ENCODE measurements at regions not wholly inside any gene's neighbourhood (a gene's known extent, or its start where the extent isn't known, plus 50 kb on each side); places are given as distances from the start of the nearest gene placed in this dataset.
A peak's percentile ranks its signal among the peaks of the same experiment; 100 is the strongest.

- no peaks in the 10 kb centered on the region for H3K27me3 ChIP-seq (ENCODE audit: control insufficient read depth in 1 of 2, insufficient read depth in 2 of 2, low read length in 2 of 2)
- H3K4me1 ChIP-seq (ENCODE audit: control insufficient read depth in 1 of 2, insufficient read depth in 2 of 2, low read length in 2 of 2), result no peaks in the 10 kb centered on the region
- H3K9me3 ChIP-seq (ENCODE audit: control insufficient read depth in 1 of 2, low read length in 2 of 2), result no peaks in the 10 kb centered on the region
- no peaks in the 10 kb centered on the region for H3K36me3 ChIP-seq (ENCODE audit: control insufficient read depth in 1 of 2, insufficient read depth in 2 of 2, low read length in 2 of 2)
- no peak overlapping the region for H3K4me3 ChIP-seq (ENCODE audit: low read depth in 1 of 2, low read length in 2 of 2)
- no peak overlapping the region for H3K9ac ChIP-seq (ENCODE audit: low read depth in 1 of 2, low read length in 2 of 2)
- no peak overlapping the region for H3K27ac ChIP-seq (ENCODE audit: low read depth, low read length)
Observed at GRCh38 chr7:82542665-82543064, 99.1 kb upstream of the CACNA2D1 start.

- Histone ChIP-seq H3K27me3 (ENCODE audit: control insufficient read depth in 1 of 2, insufficient read depth in 2 of 2, low read length in 2 of 2) (no peaks in the 10 kb centered on the region), H3K4me3 (ENCODE audit: low read depth in 1 of 2, low read length in 2 of 2) (no peak overlapping the region), H3K9ac (ENCODE audit: low read depth in 1 of 2, low read length in 2 of 2) (no peak overlapping the region), H3K4me1 (ENCODE audit: control insufficient read depth in 1 of 2, insufficient read depth in 2 of 2, low read length in 2 of 2) (no peaks in the 10 kb centered on the region), H3K36me3 (ENCODE audit: control insufficient read depth in 1 of 2, insufficient read depth in 2 of 2, low read length in 2 of 2) (no peaks in the 10 kb centered on the region), H3K9me3 (ENCODE audit: control insufficient read depth in 1 of 2, low read length in 2 of 2) (no peaks in the 10 kb centered on the region), H3K27ac (ENCODE audit: low read depth, low read length) (no peak overlapping the region)
Observed at GRCh38 chr7:82539969-82540368, 96.4 kb upstream of the CACNA2D1 start.

DNA sequence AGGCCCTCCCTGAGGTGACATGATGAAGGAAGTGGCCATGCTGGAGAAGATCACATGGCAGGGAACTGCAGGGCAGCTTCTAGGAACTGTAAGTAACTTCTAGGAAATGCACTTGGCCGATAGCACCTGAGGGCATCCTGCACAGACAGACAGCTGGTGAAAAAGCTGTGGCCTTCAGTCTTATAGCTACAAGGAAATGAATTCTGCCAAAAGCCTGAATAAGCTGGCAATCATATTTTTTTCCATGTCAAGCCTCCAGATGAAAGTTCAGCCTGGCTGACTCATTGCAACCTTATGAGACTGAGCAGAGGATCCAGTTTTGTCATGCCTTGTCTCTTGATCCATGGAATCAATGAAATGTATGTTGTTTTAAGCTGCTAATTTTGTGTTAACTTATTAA, 91.1 kb upstream of the CACNA2D1 start:
- Histone ChIP-seq H3K4me3 (ENCODE audit: low read depth in 1 of 2, low read length in 2 of 2) (no peak overlapping the region), H3K36me3 (ENCODE audit: control insufficient read depth in 1 of 2, insufficient read depth in 2 of 2, low read length in 2 of 2) (no peaks in the 10 kb centered on the region), H3K9ac (ENCODE audit: low read depth in 1 of 2, low read length in 2 of 2) (no peak overlapping the region), H3K9me3 (ENCODE audit: control insufficient read depth in 1 of 2, low read length in 2 of 2) (no peaks in the 10 kb centered on the region), H3K27ac (ENCODE audit: low read depth, low read length) (no peak overlapping the region), H3K27me3 (ENCODE audit: control insufficient read depth in 1 of 2, insufficient read depth in 2 of 2, low read length in 2 of 2) (no peaks in the 10 kb centered on the region), H3K4me1 (ENCODE audit: control insufficient read depth in 1 of 2, insufficient read depth in 2 of 2, low read length in 2 of 2) (no peaks in the 10 kb centered on the region)

DNA sequence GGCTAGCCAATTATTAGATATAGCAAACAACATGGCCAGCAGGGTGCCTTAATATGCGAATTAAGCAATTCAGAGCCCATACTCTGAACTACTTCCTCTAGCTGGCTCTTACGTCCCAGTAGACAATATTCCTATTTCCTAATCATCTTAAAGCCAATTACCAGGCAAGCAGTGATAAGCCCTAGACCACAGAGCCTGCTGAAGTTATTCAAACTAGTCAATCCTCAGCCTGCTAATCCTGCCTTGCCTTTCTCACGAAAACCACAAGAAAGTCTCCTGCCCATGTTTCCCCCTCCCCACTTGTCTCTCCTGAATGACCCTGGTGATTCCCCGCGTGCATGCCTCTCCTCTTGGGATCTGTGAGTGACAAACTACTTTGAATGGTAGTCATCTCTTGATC, 86.8 kb upstream of the CACNA2D1 start:
- Histone ChIP-seq H3K36me3 (ENCODE audit: control insufficient read depth in 1 of 2, insufficient read depth in 2 of 2, low read length in 2 of 2) (no peaks in the 10 kb centered on the region), H3K4me1 (ENCODE audit: control insufficient read depth in 1 of 2, insufficient read depth in 2 of 2, low read length in 2 of 2) (no peaks in the 10 kb centered on the region), H3K27me3 (ENCODE audit: control insufficient read depth in 1 of 2, insufficient read depth in 2 of 2, low read length in 2 of 2) (no peaks in the 10 kb centered on the region), H3K27ac (ENCODE audit: low read depth, low read length) (no peak overlapping the region), H3K9ac (ENCODE audit: low read depth in 1 of 2, low read length in 2 of 2) (no peak overlapping the region), H3K9me3 (ENCODE audit: control insufficient read depth in 1 of 2, low read length in 2 of 2) (no peaks in the 10 kb centered on the region), H3K4me3 (ENCODE audit: low read depth in 1 of 2, low read length in 2 of 2) (no peak overlapping the region)

- no peaks in the 10 kb centered on the region for H3K4me1 ChIP-seq (ENCODE audit: control insufficient read depth in 1 of 2, insufficient read depth in 2 of 2, low read length in 2 of 2)
- no peak overlapping the region for H3K4me3 ChIP-seq (ENCODE audit: low read depth in 1 of 2, low read length in 2 of 2)
- no peaks in the 10 kb centered on the region for H3K27me3 ChIP-seq (ENCODE audit: control insufficient read depth in 1 of 2, insufficient read depth in 2 of 2, low read length in 2 of 2)
- no peaks in the 10 kb centered on the region for H3K9me3 ChIP-seq (ENCODE audit: control insufficient read depth in 1 of 2, low read length in 2 of 2)
- no peak overlapping the region for H3K27ac ChIP-seq (ENCODE audit: low read depth, low read length)
- no peaks in the 10 kb centered on the region for H3K36me3 ChIP-seq (ENCODE audit: control insufficient read depth in 1 of 2, insufficient read depth in 2 of 2, low read length in 2 of 2)
- H3K9ac ChIP-seq (ENCODE audit: low read depth in 1 of 2, low read length in 2 of 2), result no peak overlapping the region
Observed at GRCh38 chr7:82528577-82529310, 85.2 kb upstream of the CACNA2D1 start.

DNA sequence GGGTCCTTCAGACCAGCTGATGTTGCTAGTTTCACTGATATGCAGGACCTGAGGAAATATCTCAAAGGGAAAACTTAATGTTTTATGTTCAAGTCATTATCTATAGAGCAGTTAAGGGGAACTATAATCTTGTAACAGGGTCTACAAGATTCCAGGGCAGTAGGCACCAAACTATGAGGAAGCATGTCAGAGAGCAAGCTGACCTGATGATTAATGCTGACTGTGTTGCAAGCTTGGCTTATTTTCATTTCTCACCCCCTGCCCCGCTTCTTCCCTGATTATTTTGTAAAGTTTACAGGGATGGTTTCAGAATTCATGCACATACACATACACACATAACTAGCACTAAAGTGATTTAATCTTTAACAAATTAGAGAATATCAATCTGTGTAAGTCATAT, 84.3 kb upstream of the CACNA2D1 start:
- H3K9ac ChIP-seq (ENCODE audit: low read depth in 1 of 2, low read length in 2 of 2), result no peak overlapping the region
- no peaks in the 10 kb centered on the region for H3K27me3 ChIP-seq (ENCODE audit: control insufficient read depth in 1 of 2, insufficient read depth in 2 of 2, low read length in 2 of 2)
- H3K9me3 ChIP-seq (ENCODE audit: control insufficient read depth in 1 of 2, low read length in 2 of 2), result no peaks in the 10 kb centered on the region

DNA sequence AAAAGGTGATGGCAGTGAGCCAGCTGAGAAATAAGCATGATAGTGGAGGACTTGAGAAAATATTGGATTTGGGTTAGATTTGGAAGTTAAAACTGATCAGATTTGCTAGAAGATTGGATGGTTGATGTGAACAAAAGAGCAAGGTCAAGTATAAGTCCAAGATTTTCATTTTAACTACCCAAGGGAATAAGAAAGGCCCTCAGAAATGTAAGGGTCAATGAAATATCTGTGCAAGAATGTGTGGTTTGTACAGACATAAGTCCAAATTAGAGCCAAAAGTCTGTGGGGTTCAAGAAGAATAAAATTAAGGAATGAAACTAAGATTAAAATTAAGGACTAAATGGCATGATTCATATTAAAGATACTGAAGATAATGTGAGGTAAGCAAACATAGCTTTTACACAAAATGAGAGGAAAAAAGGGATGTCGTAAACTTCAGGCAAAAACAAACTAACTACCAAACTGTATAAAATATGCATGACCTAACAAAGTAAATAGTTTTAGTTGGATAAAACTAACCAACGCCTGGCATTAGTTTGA, 78.4 kb upstream of the CACNA2D1 start:
- peaks cover 7 to 10% of the 10 kb centered on the region in 2 donors for H3K4me1 ChIP-seq (ENCODE audit: control insufficient read depth in 1 of 2, insufficient read depth in 2 of 2, low read length in 2 of 2)
- no peak overlapping the region for H3K27ac ChIP-seq (ENCODE audit: low read depth, low read length)
- no peaks in the 10 kb centered on the region for H3K27me3 ChIP-seq (ENCODE audit: control insufficient read depth in 1 of 2, insufficient read depth in 2 of 2, low read length in 2 of 2)
- no peak overlapping the region for H3K9ac ChIP-seq (ENCODE audit: low read depth in 1 of 2, low read length in 2 of 2)
- H3K36me3 ChIP-seq (ENCODE audit: control insufficient read depth in 1 of 2, insufficient read depth in 2 of 2, low read length in 2 of 2), result no peaks in the 10 kb centered on the region
- no peak overlapping the region for H3K4me3 ChIP-seq (ENCODE audit: low read depth in 1 of 2, low read length in 2 of 2)
- no peaks in the 10 kb centered on the region for H3K9me3 ChIP-seq (ENCODE audit: control insufficient read depth in 1 of 2, low read length in 2 of 2)

More for the DNA sequence above, 84.3 kb upstream of the CACNA2D1 start:
- no peak overlapping the region for H3K27ac ChIP-seq (ENCODE audit: low read depth, low read length)
- no peaks in the 10 kb centered on the region for H3K4me1 ChIP-seq (ENCODE audit: control insufficient read depth in 1 of 2, insufficient read depth in 2 of 2, low read length in 2 of 2)
- no peak overlapping the region for H3K4me3 ChIP-seq (ENCODE audit: low read depth in 1 of 2, low read length in 2 of 2)
- no peaks in the 10 kb centered on the region for H3K36me3 ChIP-seq (ENCODE audit: control insufficient read depth in 1 of 2, insufficient read depth in 2 of 2, low read length in 2 of 2)

- Histone ChIP-seq H3K4me1 (ENCODE audit: control insufficient read depth in 1 of 2, insufficient read depth in 2 of 2, low read length in 2 of 2) (peaks cover 7 to 10% of the 10 kb centered on the region in 2 donors), H3K4me3 (ENCODE audit: low read depth in 1 of 2, low read length in 2 of 2) (no peak overlapping the region), H3K27me3 (ENCODE audit: control insufficient read depth in 1 of 2, insufficient read depth in 2 of 2, low read length in 2 of 2) (no peaks in the 10 kb centered on the region), H3K27ac (ENCODE audit: low read depth, low read length) (no peak overlapping the region), H3K36me3 (ENCODE audit: control insufficient read depth in 1 of 2, insufficient read depth in 2 of 2, low read length in 2 of 2) (no peaks in the 10 kb centered on the region), H3K9ac (ENCODE audit: low read depth in 1 of 2, low read length in 2 of 2) (no peak overlapping the region), H3K9me3 (ENCODE audit: control insufficient read depth in 1 of 2, low read length in 2 of 2) (no peaks in the 10 kb centered on the region)
Observed at GRCh38 chr7:82517050-82517449, 73.5 kb upstream of the CACNA2D1 start.

GRCh38 chr7:82511542-82511941, 68.0 kb upstream of the CACNA2D1 start:
- no peak overlapping the region for H3K4me3 ChIP-seq (ENCODE audit: low read depth in 1 of 2, low read length in 2 of 2)
- no peak overlapping the region for H3K27ac ChIP-seq (ENCODE audit: low read depth, low read length)
- H3K36me3 ChIP-seq (ENCODE audit: control insufficient read depth in 1 of 2, insufficient read depth in 2 of 2, low read length in 2 of 2), result no peaks in the 10 kb centered on the region
- H3K9ac ChIP-seq (ENCODE audit: low read depth in 1 of 2, low read length in 2 of 2), result no peak overlapping the region
- H3K9me3 ChIP-seq (ENCODE audit: control insufficient read depth in 1 of 2, low read length in 2 of 2), result no peaks in the 10 kb centered on the region
- H3K4me1 ChIP-seq (ENCODE audit: control insufficient read depth in 1 of 2, insufficient read depth in 2 of 2, low read length in 2 of 2), result no peaks in the 10 kb centered on the region
- no peaks in the 10 kb centered on the region for H3K27me3 ChIP-seq (ENCODE audit: control insufficient read depth in 1 of 2, insufficient read depth in 2 of 2, low read length in 2 of 2)

DNA sequence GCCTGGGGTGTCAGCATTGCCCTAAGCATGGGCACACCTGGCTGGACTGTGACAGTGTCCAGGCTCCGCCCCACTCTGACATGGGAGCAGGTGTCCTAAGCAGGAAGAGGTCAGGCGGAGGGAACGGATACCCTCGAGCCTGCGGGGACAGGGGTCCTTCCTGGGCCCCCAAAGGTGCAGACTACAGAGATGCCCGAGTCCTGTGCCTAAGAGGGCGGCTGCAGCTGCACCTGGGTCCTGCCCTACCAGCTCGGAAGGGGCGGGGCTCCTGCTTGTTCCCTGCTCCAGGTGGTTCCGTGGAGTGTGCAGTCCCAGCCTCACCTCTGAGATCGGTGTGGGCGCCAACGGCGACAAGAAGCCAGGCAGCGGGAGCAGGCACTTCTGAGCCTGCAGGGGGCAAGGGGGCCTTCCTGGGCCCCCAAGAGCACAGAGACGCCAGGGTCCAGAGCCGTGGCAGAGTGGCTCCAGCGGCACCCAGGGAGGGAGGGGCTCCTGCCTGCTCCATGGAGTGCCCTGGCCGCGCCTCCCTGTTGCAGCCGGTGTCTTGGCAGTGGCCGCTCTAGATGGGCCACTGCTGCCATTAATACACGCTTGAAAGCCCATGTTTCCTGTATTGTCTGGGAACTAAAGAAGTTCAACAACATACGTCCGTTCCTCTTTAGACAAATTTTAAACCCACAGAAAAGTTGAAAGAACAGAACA, 64.5 kb upstream of the CACNA2D1 start:
- Histone ChIP-seq H3K9me3 (ENCODE audit: control insufficient read depth in 1 of 2, low read length in 2 of 2) (no peaks in the 10 kb centered on the region), H3K9ac (ENCODE audit: low read depth in 1 of 2, low read length in 2 of 2) (peak overlapping the region in 1 of 2 donors; percentile 17), H3K27ac (ENCODE audit: low read depth, low read length) (no peak overlapping the region), H3K36me3 (ENCODE audit: control insufficient read depth in 1 of 2, insufficient read depth in 2 of 2, low read length in 2 of 2) (no peaks in the 10 kb centered on the region), H3K4me3 (ENCODE audit: low read depth in 1 of 2, low read length in 2 of 2) (peak overlapping the region; percentile 53 to 62), H3K27me3 (ENCODE audit: control insufficient read depth in 1 of 2, insufficient read depth in 2 of 2, low read length in 2 of 2) (no peaks in the 10 kb centered on the region), H3K4me1 (ENCODE audit: control insufficient read depth in 1 of 2, insufficient read depth in 2 of 2, low read length in 2 of 2) (peaks cover 0 to 7% of the 10 kb centered on the region in 2 donors)
